ENCODE measurements at regions not wholly inside any gene's neighbourhood (a gene's known extent, or its start where the extent isn't known, plus 50 kb on each side); places are given as distances from the start of the nearest gene placed in this dataset.

GRCh38 chr2:190817082-190817481, 63.5 kb upstream of the GLS start:
- no TSS peak for BruUV-seq (replicated peaks)
- H3K27me3 Mint-ChIP-seq (ENCODE audit: unreplicated experiment), result no peaks in the 10 kb centered on the region
- DNase-seq, result no peak
- H3K4me1 Mint-ChIP-seq (ENCODE audit: low read depth, unreplicated experiment), result no peaks in the 10 kb centered on the region
- no peak overlapping the region for H3K27ac Mint-ChIP-seq (ENCODE audit: unreplicated experiment)
- intact Hi-C loops (cut with micrococcal nuclease; ENCODE audit: unreplicated experiment), result no loop called here
- CTCF ChIA-PET, result interaction anchor here (0.7 kb wide), 1 partner anchor 298 kb away, joined by 3 read pairs; no protein-coding TSS in a partner anchor
- H3K4me3 Mint-ChIP-seq (ENCODE audit: low read depth, unreplicated experiment), result no peak overlapping the region
- H3K9me3 Mint-ChIP-seq (ENCODE audit: low read depth, unreplicated experiment), result peaks cover 7% of the 10 kb centered on the region
- TF ChIP-seq CTCF (IDR thresholded peaks at IDR 0.05; ENCODE audit: unreplicated experiment), result no peak
- H3K36me3 Mint-ChIP-seq (ENCODE audit: insufficient read depth, unreplicated experiment), result no peaks in the 10 kb centered on the region

GRCh38 chr2:190819840-190820301, 60.8 kb upstream of the GLS start:
- Mint-ChIP-seq H3K36me3 (ENCODE audit: insufficient read depth, unreplicated experiment) (no peaks in the 10 kb centered on the region), H3K4me1 (ENCODE audit: low read depth, unreplicated experiment) (no peaks in the 10 kb centered on the region), H3K4me3 (ENCODE audit: low read depth, unreplicated experiment) (no peak overlapping the region), H3K27ac (ENCODE audit: unreplicated experiment) (no peak overlapping the region), H3K9me3 (ENCODE audit: low read depth, unreplicated experiment) (peaks cover 7% of the 10 kb centered on the region), H3K27me3 (ENCODE audit: unreplicated experiment) (no peaks in the 10 kb centered on the region)
- CTCF ChIA-PET, result interaction anchor here (0.9 kb wide), 1 partner anchor 10 kb away, joined by 4 read pairs; no protein-coding TSS in a partner anchor
- BruUV-seq (replicated peaks), result no TSS peak
- TF ChIP-seq CTCF (IDR thresholded peaks at IDR 0.05; ENCODE audit: unreplicated experiment), result no peak
- intact Hi-C loops (cut with micrococcal nuclease; ENCODE audit: unreplicated experiment), result no loop called here
- DNase-seq, result no peak

- no TSS peak for BruUV-seq (replicated peaks)
- CTCF ChIA-PET, result interaction anchor here (0.9 kb wide), 1 partner anchor 10 kb away, joined by 4 read pairs; no protein-coding TSS in a partner anchor
- no peaks in the 10 kb centered on the region for H3K27me3 Mint-ChIP-seq (ENCODE audit: unreplicated experiment)
- H3K4me1 Mint-ChIP-seq (ENCODE audit: low read depth, unreplicated experiment), result no peaks in the 10 kb centered on the region
- H3K9me3 Mint-ChIP-seq (ENCODE audit: low read depth, unreplicated experiment), result peaks cover 7% of the 10 kb centered on the region
- TF ChIP-seq CTCF (IDR thresholded peaks at IDR 0.05; ENCODE audit: unreplicated experiment), result no peak
- no peak for DNase-seq
- intact Hi-C loops (cut with micrococcal nuclease; ENCODE audit: unreplicated experiment), result no loop called here
- H3K27ac Mint-ChIP-seq (ENCODE audit: unreplicated experiment), result no peak overlapping the region
- no peaks in the 10 kb centered on the region for H3K36me3 Mint-ChIP-seq (ENCODE audit: insufficient read depth, unreplicated experiment)
- H3K4me3 Mint-ChIP-seq (ENCODE audit: low read depth, unreplicated experiment), result no peak overlapping the region
These were observed 60.2 kb upstream of the GLS start for GRCh38 chr2:190820416-190820815.

GRCh38 chr2:190822043-190822442, 58.6 kb upstream of the GLS start:
- Mint-ChIP-seq H3K27ac (ENCODE audit: unreplicated experiment) (no peak overlapping the region), H3K4me1 (ENCODE audit: low read depth, unreplicated experiment) (no peaks in the 10 kb centered on the region), H3K9me3 (ENCODE audit: low read depth, unreplicated experiment) (no peaks in the 10 kb centered on the region), H3K27me3 (ENCODE audit: unreplicated experiment) (no peaks in the 10 kb centered on the region), H3K4me3 (ENCODE audit: low read depth, unreplicated experiment) (no peak overlapping the region), H3K36me3 (ENCODE audit: insufficient read depth, unreplicated experiment) (no peaks in the 10 kb centered on the region)
- intact Hi-C loops (cut with micrococcal nuclease; ENCODE audit: unreplicated experiment), result no loop called here
- BruUV-seq (replicated peaks), result no TSS peak
- TF ChIP-seq CTCF (IDR thresholded peaks at IDR 0.05; ENCODE audit: unreplicated experiment), result no peak
- CTCF ChIA-PET, result no interaction called here
- no peak for DNase-seq

Measured in Calu3 (cell line).